RPMI7951 (cell line): ENCODE measurements at regions not wholly inside any gene's neighbourhood (a gene's known extent, or its start where the extent isn't known, plus 50 kb on each side); places are given as distances from the start of the nearest gene placed in this dataset.

ENCODE experiments used
- DNase-seq: peaks from one replicate; pipeline ENCODE4 v3.0.0-alpha.2; 2012; ENCODE audit warnings: low read depth

DNA sequence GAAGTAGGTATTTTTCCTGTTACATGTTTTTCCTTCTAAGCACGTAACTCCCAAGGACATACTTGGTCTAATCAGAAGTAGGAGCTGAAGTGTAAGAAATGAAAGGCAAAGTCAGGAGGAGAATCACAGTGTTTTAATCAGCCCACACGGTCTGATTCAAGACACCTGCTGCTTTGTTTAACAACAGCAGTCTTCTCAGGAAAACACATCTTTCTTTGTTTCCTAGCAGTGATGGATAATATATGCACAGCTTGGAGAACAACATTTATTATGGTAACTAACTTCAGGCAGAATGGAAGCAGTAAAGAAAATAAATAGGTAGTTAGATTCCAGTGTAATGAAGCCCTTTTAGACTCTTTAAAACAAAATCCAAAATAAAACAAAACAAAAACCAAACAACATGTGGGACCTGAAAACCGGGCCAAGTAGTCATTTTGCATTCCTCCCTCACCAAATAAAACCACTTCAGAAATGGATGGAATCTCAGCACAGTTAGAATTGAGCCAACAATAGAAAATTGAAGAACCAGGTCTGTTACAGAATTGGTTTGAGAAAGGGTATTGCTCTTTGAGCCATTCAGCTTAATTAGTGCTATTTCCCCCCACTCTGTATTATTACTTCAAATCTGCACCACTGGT is 61.1 kb upstream of the UGP2 start:
- DNase-seq, result no peak

DNA sequence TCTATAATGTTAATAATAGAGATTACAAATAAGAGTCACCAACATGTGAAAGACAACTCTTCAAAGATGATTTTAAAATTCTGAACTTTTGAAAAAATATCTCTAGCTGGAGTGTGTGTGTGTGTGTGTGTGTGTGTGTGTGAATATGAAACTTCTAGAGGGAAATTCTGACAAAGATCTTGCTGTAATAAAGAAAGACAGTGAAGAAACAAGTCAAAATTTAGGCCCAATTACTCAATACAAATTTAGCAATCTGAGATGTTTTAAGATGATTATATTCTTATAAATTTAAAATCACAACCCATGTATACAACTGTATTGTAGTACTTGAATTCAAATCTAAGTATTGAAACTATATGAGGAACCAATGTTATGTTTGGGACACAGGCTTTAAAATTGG is 57.2 kb upstream of the UGP2 start:
- DNase-seq, result no peak

DNA sequence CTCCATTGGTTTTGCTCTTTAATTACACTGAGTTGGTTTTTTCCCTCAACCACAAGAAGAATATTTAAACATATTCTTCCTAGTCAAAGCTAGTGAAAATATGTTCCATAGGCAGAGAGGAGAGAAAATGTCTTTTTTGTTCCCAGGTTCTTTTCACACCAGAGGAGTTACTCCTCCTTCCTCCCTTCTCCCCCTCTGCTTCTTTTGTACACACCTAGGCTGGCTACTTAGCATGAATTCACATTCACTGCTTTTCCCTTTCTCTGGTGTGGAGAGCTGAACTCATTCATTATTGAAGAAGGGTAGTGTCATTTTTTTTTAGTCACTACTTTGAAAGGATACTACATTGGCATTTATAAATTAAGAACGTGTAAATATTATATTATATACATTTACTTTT is 56.6 kb upstream of the UGP2 start:
- no peak for DNase-seq

DNA sequence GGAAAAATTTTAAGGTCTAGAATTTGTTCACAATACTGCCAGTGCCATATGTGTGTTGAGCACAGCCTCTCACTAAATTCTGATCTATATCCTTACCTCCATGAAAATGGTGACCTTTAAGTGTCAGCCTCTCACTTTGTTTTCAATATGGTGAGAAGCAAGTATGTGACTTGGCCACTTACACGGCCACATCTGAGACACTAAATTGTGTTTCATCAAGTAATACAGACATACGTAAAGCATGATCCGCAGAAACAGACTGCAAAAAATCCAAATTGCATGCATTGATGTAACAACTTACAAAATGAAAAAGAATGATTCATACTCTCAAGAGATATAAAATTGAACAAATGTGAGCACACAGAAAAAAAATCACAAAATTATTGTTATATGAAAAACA is 55.2 kb upstream of the UGP2 start:
- DNase-seq, result no peak

DNA sequence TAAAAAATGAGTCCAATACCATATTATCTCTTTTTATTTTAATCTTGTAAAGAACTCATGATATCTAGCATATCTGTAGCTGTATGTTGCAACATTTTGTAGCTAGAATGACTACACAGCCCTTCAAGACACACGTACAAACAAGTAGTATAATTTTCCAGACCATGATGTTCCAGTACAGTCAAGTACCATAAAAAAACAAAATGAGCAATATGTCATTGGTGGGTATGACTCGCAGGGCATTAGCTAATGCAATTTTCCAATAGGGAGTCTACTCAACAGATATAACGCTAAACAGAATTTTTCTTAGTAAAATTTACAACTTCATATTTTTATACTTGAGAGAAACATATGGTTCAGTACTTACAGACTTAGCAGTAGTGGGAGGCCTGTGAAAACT is 53.6 kb upstream of the UGP2 start:
- DNase-seq, result peak; percentile 36

DNA sequence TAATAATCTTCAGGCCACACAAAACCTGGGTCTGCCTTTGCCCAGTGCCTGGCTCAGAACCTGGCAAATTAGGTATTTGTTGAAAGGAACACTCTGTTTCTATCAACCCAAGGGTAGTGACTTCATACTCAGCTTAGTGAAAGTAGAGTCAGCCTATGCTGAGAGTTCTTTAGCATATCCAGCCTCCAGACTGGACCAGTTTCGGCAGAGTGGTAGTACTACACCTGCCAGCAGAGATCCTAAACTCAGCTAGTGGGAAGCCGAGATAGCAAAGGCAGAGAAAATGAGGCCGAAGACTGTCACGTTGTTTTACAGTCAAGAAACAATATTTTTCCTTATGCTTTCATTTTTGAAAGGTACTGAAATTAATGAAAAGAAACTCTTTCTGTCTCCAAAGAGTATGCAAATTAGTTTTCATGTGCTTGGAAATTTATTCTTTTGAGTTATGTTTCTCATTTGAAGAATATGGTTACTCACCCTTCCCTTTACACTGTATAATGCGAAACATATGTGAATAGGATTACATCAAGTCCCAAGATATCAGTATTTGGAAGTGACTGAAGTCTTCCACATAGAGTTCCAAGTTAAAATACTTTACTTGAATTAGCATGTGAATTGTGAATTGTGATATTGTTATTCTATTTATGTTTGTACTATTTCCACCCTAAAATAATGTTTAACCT is 52.2 kb upstream of the UGP2 start:
- DNase-seq, result peak; percentile 56

DNA sequence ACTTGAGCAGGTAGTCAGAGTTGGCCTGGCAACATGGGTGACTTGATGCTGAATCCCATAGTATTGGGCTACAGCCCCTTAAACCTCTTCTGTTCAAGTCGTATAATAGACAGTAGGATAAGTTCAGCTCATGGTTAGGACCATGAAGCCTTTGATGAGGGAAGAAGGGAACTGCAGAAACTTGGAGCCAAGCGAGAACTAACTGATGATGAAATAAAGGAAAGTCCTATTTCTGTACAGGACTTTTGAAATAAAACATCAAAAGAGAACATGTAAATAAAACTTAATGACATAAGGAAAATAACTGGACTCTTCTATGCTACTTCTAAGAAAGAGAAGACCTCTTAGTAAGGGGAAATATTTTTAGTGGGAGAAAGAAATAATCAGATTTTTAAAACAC is 51.2 kb upstream of the UGP2 start:
- DNase-seq, result peak; percentile 8

DNA sequence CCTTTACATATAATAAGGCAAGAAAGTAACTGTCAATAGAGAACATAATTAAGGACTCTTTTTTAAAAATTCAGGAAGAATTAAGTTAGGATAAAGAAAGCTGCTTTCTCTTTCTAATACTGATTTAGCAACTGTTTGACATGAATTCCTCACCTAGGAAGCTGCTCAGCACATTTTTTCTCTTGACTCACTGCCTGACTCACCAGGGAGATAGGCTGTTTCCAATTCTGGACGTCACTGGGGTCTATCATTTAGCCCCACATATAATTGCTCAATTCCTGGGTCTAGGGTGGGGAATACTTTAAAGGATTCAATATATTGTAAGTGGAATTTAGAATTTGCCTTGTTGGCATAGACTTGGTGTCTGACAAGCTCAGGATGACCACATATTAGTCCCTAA is 50.8 kb upstream of the UGP2 start:
- peak; percentile 88 for DNase-seq

DNA sequence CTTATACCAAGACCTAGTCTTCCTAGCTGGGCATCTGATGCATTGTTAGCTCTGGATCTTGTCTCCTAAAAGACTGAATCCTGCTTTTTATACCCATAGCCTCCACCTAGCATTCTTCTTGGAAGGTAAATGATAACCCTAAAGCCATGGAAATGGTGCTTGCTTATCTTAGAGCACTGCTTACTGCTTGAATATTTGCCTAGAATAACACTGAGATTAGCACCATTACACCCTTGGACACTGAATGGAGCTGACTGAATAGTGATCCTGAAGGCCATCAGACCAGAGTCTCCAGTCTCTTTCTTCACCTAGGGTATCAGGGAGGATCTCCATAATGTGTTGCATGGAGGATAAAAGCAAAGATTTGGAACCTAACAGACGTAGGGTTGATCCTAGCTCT is 50.3 kb upstream of the UGP2 start:
- DNase-seq, result no peak
